Vagina (tissue), 2 donors: ENCODE measurements at regions not wholly inside any gene's neighbourhood (a gene's known extent, or its start where the extent isn't known, plus 50 kb on each side); places are given as distances from the start of the nearest gene placed in this dataset.
"Not testable (repeated sequence)": the region's sequence is repeated elsewhere in the genome, so short reads cannot be mapped to it uniquely, and the experiment has no call there.

ENCODE experiments used
- CTCF ChIP-seq, 3 experiments: fragments of 450-650 bp in 2 of 3; fragments of 200-600 bp in 1 of 3; sonication (generic) in 1 of 3; IDR thresholded peaks; one replicate each; pipeline ENCODE4 v1.5.1; 2017 to 2019; ENCODE audit warnings: antibody characterized with exemption in 3 of 3, mild to moderate bottlenecking in 2 of 3, moderate library complexity in 2 of 3
- POLR2AphosphoS5 ChIP-seq, 2 donors: sonication (generic); formaldehyde crosslinking; IDR thresholded peaks; one replicate each; pipeline ENCODE4 v1.9.0; 2017; ENCODE audit warnings: antibody characterized with exemption in 2 of 2, mild to moderate bottlenecking in 2 of 2, low read depth in 1 of 2; ENCODE audit not compliant: insufficient read depth in 1 of 2

GRCh38 chr15:47047981-47048380, 669.3 kb upstream of the SEMA6D start:
- not testable (repeated sequence) for TF ChIP-seq POLR2AphosphoS5 (IDR thresholded peaks at IDR 0.05; ENCODE audit: insufficient read depth in 1 of 2, low read depth in 1 of 2); CTCF (IDR thresholded peaks at IDR 0.05)
